HG02623 (cell line): ENCODE measurements at regions not wholly inside any gene's neighbourhood (a gene's known extent, or its start where the extent isn't known, plus 50 kb on each side); places are given as distances from the start of the nearest gene placed in this dataset.

Source experiments
- ATAC-seq: cut with Tn5 transposase; IDR thresholded peaks from one replicate; pipeline ENCODE4 v1.9.1; 2021; ENCODE audit warnings: moderate library complexity; ENCODE audit not compliant: unreplicated experiment

DNA sequence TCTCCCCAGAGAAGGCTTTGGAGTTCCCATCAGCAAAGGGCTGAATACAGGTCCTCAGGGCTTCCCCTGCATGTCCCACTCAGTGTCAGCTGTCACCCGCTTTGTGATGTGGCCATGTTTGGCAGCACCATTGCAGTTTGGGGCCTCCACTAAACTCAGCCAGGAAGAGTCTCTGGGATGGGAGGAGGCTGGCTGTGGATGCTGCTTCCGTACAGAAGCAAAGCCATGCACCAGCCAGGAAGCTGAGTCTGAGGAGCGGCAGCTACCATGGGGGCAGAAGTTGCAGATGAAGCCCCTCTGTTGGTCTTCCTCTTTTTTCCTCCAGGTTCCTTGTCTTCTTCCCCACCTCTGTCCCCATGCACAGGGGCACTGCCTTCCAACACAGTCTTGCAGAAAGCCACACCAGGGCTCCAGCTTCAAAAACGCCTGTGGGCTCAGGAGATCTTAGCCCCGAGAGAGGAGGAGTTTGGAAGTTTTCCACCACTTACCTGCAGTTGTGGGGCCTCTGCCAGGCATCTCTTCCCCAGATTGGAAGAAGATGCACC lies 416.8 kb downstream of the NPHP4 start:
- no peak for ATAC-seq

DNA sequence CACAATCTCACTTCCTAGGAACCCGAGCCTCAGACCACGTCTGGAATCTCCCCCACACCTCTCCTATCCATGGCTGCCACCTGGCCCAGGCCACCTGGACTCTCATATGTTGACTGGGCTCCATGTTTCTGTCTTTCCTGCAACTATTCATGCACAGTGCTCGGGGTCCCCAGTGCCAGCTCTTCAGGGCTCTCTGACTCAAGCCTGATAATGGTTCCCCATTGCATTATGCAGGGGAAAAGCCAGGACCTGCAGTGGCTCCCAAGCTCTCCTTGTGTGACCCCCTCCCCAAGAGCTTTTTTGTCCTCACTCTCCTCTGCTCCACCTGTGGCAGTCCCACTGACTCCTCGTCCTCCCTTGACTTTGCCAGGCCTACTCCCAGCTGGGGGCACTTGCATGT lies 417.6 kb downstream of the NPHP4 start:
- no peak for ATAC-seq

DNA sequence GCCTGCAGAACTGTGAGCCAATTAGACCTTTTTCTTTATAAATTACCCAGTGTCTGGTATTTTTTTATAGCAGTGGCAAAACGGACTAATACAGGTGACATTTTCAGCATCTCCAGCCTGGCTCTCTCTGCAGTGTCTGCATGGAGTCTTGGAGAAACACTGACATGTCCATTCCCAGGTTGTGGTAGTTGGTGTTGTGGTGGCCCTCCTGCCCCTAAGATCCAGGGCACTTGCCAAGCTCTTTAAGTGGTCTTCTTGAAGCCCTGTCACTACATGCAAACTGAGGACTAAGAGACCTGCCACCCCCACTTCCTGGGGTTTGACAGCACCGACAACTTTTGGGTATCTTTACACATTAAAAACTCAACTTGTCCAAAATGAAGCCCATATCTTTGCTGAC lies 419.4 kb downstream of the NPHP4 start:
- no peak for ATAC-seq

DNA sequence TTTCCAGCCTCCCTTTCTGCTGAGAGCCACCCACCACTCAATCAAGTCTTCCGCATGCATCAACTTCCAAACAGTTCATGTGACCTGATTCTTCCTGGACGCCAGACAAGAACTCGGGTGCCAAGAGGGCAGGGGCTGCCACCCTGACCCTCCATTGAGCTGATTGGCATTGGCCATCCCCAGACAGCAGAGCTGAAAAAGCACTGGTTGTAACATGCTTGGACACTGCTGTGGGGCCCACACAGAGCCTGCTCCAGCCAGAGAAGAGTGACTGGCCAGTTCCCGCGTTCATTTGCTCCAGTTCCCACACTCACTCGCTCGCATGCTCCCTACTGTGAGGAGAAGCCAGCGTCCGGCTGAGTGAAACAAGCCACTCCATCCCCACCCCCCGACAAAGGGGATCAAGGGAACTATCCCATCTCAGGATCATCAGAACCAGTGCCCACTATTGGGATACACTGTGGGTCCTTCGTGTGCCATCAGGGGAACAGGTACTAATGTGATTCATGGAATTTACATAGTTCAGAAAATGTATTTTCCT lies 420.3 kb downstream of the NPHP4 start:
- no peak for ATAC-seq

DNA sequence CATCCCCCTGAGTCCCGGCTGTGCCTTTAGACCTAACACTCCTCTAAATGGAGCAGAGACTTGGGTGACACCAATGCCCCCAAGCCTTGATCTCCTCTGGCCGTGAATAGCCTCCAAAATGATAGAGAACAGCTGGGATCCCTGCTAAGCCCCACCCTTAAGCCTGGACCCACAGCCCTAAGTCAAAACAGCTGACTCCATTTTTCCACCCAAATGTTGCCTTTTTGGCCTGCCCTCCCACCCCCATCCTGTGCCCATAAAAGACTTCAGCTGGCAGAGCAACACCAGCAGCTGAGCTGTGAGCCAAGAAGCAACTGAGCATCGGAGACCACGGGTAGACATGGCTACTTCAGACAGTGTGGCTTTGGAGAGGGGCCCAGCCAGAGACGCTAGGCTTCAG lies 420.8 kb downstream of the NPHP4 start:
- no peak for ATAC-seq

DNA sequence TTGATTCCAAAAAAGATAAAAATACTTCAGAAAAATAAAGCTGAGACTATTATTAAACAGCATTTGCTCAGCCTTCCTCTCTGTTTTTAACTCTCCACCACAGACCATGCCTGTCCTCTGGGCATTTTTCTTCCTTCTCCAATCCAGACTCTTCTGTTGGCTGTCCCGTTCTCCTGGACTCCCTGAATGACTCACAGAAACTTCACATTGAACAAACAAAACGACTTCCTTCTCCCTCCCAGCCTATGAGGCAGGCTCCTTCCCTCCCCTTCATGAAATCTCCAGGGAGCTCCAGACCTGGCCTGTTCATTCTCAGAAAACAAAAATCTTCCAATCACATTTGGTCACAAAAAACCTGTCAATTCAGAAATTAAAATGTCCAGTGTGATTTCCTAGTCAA lies 421.3 kb downstream of the NPHP4 start:
- no peak for ATAC-seq

DNA sequence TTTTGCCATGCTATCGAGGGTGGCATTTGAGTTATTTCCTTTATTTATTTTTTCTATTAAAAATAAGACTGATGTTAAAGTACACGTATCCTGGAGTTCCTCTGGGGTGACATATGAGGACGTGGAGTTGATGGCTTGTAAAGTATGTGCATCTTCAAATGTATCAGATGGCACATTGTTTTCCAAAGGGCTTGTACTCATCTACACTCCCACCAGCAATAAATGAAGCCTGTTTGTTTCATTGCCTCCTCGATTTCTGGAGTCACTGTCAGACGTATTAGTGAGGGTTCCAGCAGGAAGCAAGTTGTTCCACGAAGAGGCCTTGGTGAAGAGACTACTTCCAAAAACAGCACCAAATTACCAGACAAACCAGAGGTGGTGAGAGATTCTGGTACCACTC lies 423.9 kb downstream of the NPHP4 start:
- ATAC-seq: no peak

DNA sequence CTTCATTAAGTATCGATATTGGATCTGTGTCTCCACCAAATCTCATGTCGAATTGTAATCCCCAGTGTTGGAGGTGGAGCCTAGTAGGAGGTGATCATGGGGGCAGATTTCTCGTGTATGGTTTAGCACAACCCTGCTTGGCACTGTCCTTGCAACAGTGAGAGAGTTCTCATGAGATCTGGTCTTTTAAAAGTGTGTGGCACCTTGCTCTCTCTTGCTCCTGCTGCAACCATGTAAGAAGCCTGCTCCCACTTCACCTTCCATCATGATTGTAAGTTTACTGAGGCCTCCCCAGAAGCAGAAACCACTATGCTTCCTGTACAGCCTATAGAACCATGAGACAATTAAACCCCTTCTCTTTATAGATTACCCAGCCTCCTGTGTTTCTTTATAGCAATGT lies 424.4 kb downstream of the NPHP4 start:
- ATAC-seq: no peak

DNA sequence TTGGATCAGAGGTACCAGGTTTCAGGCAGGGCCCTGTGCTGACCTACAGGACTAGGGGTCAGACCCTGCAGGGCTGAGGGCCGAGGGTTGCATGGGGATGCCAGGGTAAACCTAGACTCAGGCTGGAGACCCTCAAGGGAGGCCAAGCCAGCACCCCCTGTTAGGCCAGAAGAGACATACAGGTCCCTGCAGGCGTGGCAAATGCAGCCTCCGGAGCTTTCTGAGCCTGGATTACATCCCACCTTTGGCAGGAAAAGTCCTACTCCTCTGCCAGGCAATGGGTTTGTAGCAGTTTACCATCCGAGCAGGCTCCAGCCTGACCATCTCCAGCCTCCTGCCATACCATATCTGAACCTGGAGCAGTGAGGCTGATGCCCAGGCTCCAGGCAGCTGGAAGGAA lies 425.3 kb downstream of the NPHP4 start:
- ATAC-seq: no peak

DNA sequence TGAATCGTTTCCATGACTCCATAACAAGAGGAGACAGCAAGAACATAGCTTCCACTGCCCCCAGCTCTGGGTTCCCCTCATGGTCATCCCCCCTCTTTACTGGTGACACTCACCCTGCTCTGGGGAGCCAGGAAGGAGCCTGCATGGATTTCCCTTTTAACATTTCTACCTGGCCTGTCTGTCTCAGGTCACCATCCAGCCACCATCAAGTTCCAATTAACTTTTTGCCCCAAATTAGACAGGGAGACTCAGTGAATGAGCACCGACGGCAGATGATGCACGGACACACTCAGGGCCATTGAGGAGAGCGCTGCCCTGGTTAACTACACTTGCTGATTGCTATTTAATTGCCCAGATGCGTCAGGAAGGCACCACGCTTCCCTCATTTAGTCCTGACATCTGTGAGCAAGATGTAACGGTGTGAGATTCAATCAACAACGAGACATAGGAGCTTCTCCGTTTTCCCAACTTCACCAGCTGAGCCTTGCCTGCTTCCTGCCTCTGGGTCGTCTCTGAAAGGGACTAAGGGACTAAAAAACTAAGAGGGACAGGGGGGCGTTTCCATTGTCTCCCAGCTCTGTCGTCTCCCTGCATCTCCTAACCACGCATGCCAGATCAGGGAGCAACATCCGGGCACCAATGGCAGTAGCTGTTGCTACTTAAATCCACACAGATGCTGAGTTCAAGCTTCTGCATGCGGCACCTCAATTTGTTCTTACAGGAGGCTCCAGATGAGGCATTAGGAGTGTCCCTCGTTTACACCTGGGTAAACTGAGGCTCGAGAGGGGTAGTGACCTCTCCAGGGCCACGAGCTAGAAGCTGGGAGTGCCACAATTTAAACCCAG lies 426.7 kb downstream of the NPHP4 start:
- no peak for ATAC-seq

DNA sequence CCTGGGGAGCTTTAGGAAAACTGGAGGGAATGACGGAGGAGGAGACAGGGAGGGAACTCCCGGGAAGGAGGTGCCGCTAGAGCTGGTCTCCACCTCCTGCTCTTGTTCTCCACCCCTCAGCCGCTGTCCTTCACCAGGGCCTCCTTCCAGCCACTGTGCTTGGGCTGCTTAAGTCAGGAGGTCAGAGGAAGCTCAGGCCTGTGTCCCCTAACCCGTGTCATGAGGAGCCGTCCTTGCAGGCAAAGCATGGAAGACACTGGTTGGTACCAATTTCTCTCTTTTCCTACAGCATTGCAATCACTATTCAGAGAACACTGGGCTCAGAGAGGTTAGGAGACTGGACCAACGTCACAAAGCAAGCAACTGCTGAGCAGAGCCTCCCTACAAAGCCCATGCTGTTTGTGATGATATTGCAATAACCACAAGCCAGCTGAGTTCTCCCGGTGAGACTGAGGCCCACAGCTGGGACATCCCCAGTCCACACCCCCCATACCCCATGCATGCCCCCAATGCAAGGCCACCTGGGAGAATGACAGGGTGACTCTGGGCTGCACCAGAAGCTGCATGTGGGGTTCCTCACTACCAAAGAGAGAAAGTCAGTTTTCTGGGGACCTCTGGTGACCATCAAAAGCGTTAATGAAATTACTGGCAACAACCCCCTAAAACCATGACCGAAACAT lies 427.5 kb downstream of the NPHP4 start:
- no peak for ATAC-seq

DNA sequence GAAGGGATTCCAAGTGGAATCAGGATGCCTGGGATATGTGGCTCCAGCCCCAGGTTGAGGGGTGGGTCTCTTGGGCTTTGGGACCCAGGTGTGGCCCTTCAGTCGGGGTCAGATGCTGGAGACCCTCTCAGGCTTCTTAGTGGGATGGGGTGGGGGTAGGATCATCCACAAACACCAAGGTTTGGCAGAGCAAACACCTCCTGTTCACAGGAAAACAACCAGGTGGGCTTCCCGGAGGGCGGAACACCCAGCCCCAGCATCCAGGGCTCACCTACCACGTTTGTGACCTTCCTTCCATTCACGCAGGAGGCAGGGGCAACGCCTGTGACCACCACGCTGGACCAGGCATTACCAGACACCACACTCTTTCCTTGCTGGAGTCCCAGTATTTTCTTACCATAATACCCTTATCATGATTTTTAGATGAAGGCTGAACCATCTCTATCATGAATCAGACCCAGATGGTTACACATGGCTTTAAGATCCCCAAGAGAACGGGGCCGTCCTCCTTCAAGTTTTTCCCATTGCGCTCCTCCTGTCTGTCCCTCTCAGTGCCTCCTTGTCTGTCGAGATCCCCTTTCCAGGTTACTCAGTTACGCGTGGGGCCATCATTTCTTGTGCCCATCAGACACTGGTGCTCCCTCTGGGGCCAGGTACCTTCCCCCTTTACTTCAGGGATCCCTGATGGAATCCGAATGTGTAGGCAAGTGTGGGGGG lies 428.2 kb downstream of the NPHP4 start:
- no peak for ATAC-seq

DNA sequence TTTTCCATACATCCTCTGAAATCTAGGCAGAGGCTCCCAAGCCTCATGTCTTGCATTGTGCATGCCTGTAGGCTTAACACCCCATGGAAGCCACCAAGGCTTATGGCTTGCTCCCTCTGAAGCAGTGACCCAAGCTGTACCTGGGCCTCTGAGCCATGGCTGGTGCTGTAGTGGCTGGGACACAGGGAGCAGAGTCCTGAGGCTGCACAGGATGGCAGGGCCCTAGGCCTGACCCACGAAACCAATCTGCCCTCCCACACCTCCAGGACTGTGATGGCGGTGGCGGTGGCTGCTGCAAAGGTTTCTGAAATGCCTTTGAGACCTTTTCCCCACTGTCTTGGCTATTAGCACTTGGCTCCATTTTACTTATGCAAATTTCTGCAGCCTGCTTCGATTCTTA lies 429.5 kb downstream of the NPHP4 start:
- no peak for ATAC-seq

DNA sequence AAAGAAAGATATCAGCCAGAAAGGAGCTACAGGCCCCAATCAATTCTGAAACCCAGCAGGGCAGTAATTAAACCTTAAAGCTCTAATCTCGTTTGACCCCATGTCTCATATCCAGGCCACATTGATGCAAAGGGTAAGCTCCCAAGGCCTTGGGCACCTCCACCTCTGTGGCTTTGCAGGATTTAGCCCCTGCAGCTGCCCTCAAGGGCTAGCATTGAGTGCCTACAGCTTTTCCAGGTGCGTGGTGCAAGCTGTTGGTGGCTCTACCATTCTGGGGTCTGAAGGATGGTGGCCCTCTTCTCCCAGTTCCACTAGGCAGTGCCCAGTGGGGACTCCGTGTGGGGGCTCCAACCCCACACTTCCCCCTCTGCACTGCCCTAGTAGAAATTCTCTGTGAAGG lies 429.9 kb downstream of the NPHP4 start:
- no peak for ATAC-seq

DNA sequence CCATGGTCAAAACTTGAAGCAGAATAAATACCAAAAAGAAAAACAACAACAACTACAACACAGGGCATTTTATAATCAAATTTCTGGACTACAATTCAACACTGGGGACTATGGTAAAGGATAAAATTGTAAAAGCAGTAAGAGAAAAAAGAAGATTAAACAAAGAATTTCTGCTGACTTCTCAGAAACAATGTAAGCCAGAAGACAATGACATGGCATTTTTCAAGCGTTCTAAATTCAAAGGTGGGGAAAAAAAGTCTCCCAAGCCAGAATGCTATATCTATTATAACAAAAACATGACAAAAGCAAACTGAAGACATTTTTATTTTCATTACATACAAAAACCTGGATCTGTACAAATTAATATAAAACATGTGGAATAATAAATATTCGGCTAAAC lies 433.1 kb downstream of the NPHP4 start:
- no peak for ATAC-seq

DNA sequence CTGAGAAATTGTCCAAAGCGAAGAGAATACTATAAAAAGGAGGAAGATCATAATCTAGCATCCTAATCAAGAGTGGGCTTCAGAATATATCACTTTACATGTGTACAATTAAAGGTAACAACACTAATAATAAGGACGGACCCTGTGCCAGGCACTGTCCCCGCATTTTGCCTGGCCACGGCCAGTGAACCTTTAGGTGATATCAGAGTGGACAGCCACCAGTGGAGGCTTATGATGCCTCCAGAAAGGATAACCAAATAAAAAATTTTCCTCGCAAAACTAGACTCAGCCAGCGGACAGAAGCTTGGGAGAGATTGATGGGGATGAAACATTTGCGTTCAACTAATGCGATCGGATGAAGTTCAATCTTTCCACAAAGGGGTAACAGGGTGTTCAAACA lies 436.4 kb downstream of the NPHP4 start:
- no peak for ATAC-seq

DNA sequence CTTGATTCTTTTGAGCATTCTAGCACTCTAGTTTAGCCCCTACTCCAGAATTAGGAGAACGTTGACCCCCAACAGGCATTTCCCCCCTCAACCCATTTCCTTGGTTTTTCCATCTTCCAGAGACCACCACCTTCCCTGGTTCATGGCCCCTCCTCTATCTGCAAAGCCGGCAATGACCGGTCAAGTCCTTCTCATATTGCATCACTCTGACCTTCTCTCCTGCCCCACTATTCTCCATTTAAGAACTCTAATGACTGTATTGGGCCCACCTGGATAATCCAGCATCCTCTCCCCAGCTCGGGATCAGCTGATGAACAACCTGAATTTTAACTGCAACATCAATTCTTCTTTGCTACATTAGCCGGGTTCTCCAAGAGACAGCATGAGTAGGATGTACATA lies 437.4 kb downstream of the NPHP4 start:
- no peak for ATAC-seq

DNA sequence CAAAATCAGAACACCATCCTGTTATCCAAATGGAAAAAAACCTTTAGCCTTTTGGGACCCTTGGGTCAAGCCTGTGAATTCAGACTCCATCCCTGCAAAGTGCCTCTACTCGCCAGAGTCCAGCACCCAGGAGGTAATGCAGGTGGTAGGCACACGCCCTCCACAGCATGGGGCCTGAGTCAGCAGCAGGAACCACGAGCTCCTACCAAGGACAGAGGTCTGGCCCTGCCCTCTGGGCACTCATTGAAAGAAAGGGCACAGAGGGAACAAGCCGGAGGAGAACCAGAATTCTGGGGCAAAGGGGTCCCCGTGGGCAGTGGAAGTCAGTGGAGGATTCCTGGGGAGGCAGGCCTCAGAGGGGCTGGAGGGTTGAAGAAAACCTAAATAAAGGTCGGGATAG lies 438.1 kb downstream of the NPHP4 start:
- ATAC-seq: no peak

DNA sequence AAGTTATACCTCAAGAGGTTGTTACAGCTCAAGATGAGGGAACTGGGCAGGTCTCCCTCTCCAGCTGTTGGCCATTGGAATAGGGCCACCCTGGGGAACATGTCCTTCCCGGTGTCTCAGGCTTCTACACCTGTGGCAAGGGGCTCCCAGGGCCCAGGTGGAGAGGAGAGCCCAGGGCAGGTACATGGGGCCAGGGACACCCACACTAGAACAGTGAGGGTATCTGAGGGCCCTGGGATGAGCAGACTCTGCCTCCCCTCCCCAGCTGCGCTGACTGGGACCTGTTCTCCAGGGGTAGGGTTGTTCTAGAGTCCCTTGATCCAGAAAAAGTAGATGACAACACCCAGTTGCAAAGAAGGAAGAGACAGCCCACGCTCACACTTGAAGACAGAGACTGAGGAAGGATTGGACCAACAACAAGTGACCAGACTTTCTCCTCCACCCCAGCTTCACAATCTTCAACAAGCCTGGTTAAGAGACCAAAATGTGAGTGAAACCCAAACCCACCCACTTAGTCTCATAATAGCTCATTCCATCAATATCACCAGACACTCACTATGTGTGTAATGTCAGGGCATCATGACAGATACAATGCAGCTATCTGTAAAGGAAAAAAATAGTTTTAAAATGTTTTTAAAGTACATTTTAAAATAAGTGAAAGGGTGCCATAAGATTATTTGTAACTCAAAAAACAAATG lies 439.3 kb downstream of the NPHP4 start:
- no peak for ATAC-seq

DNA sequence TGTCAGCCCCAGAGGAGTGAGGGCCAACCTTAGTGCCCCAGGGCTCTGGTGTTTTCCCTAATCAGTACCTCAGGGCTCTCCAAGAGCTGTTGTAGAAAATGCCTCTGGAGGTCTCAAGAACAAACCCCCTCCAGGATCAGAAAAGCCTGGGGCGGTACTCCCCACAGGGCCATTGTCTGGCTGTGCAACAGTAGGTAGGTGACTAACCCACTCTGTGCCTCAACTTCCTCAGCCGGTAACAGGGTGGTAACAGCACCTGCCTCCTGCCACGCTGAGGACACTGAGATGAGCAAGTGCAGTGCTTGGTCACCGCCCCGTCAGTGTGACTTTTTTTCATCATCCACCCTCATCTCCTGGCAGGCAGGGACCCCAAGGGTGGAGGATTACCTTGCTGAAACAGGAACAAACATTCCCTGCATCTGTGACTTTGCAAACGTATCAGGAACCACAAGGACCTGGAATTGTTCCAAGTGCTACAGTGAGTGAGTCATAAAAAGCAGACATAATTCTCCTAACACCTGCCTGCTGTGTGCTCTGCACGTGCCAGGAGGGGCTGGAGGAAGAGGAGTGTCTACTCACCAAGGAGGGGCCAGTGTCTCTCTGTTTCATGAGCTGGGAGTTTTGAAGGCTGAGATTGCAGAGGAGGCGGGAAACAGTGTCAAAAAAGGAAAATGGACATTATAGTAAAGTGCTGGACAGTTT lies 440.8 kb downstream of the NPHP4 start:
- no peak for ATAC-seq
